IPS DF 19.7 (cell line): ENCODE measurements at regions not wholly inside any gene's neighbourhood (a gene's known extent, or its start where the extent isn't known, plus 50 kb on each side); places are given as distances from the start of the nearest gene placed in this dataset.

Experiments
- DNase-seq: peaks from one replicate; pipeline ENCODE4 v3.0.0-alpha.2; 2013; ENCODE audit warnings: low read depth, low spot score

DNA sequence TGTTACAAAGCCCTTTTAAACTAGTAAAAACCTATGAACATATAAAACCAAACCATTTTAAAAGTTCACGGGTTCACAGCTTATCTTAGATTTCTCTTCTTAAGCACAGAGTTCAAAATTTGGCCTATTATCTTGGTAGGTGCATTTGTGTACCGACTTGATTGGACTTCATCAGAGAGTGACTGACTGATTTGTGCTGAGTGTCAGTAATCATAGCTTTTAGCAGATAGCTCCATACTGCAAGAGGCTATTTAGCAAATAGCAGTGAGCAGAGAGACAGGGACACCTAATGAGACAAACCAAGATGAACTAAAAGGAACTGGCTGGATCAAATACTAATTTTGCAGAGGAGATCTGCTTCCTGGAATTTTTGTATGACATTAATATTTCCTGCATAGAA, 274.5 kb downstream of the PRR16 start:
- DNase-seq, result no peak

DNA sequence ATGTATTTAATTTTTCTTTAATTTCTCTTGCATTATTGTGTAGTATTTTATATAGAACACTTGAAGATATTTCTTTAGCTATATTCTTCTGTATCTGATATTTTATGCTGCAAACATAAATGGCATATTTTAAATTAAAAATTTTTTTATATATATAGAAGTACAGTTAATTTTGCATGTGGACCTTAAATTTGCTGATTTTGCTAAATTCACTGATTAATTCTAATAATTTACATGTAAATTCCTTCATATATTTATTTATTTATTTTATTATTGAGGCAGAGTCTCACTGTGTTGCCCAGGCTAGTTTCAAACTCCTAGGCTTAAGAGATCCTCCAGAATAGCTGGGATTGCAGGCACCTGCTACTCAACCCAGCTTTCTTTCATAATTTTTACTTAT, 276.9 kb downstream of the PRR16 start:
- DNase-seq, result no peak

- no peak for DNase-seq
Observed at GRCh38 chr5:120748474-120748873, 284.4 kb downstream of the PRR16 start.

GRCh38 chr5:120749737-120750136, 285.6 kb downstream of the PRR16 start:
- no peak for DNase-seq

DNA sequence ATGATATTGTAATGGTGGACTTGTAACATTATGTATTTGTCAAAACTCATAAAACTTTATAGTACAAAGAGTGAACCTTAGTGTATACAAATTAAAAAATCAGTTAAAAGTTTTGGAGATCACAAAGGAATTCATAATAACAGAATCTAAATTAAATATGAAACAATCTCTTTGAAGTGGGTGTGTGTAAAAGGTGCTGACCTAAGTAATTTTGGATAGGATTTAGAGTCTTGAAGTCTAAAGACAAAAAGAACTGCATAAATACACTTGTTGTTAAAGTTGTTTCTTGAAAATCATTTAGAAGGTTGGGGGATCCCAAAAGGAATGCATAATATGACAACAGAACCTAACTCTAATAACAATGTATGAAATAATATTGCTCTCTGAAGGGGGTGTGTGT, 295.5 kb downstream of the PRR16 start:
- no peak for DNase-seq

DNA sequence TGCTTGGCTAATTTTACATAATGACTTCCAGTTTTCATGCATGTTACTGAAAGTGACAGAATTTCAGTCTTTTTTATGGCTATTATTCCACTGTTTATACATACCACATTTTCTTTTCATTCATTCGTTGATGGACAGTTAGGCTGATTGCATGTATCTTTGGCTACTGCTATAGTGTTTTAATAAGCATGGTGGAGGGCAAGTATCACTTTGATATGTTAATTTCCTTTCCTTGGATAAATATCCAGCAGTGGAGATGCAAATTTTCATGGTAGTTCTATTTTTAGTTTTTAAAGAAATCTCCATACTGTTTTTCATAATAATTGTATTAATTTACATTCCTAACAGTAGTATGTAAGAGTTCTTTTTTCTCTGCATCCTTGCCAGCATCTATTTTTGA, 297.9 kb downstream of the PRR16 start:
- DNase-seq, result no peak

DNA sequence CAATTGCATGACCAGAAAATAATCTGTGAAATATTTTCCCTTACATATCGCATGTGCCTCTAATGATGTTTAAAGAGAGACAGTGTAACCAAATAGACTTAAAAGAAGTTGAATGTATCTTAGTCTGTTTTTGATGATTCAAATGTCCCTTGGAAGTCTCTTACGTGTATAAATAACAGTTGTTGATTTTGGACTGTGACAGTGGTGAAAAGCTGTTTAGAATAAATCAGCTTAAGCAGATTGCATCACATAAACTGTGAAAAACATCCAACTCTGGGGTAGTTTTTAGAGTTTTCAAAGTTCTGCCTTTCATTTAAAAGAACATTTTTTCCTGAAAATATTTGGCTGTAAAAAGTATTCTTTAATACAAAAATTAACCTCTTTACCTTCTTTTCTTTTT, 301.1 kb downstream of the PRR16 start:
- no peak for DNase-seq

- DNase-seq, result no peak
Observed at GRCh38 chr5:120767178-120767820, 303.2 kb downstream of the PRR16 start.

DNA sequence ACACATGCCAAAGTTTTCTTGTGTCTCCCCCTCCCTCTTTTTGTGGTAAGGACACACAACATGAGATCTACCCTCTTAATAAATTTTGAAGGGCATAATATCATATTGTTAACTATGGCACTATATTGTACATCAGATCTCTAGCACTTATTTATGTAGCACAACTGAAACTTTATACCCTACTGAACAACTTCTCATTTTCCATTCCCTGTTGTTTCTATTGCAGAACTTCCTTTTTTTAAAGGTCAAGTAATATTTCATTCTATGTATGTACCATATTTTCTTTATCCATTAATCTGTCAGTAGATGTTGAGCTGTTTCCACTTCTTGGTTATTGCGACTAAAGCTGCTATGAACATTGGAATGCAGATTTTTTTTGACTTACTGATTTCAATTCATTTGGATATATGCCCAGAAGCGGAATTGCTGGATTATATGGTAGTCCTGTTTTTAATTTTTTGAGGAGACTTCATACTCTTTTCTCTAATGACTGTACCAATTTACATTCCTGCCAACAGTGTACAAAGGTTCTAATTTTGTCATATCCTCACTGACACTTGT, 305.3 kb downstream of the PRR16 start:
- DNase-seq, result no peak

- no peak for DNase-seq
Observed at GRCh38 chr5:120771202-120771601, 307.1 kb downstream of the PRR16 start.

- DNase-seq, result no peak
Observed at GRCh38 chr5:120778491-120779484, 314.7 kb downstream of the PRR16 start.

GRCh38 chr5:120779674-120780073, 315.6 kb downstream of the PRR16 start:
- no peak for DNase-seq

- no peak for DNase-seq
Observed at GRCh38 chr5:120788481-120788880, 324.4 kb downstream of the PRR16 start.

GRCh38 chr5:120789918-120790317, 325.8 kb downstream of the PRR16 start:
- DNase-seq, result no peak

DNA sequence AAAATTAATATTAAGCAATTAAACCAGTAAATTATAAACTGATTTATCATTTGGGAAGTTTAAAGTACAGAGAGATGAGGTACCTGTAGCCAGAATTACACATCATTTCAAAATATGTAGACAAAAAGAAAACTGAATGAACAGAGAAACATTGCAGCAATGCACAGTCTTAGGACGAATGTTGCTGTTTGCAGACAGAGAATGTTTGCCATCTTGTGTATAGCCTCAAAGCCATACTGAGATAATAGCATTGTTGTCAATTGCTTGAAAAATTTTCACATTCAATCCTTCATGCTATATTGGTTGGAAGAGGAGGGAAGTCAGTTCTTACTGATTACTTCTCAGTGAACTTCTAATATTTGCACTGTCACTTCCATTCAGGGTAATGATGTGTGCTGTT, 326.2 kb downstream of the PRR16 start:
- DNase-seq, result no peak

DNA sequence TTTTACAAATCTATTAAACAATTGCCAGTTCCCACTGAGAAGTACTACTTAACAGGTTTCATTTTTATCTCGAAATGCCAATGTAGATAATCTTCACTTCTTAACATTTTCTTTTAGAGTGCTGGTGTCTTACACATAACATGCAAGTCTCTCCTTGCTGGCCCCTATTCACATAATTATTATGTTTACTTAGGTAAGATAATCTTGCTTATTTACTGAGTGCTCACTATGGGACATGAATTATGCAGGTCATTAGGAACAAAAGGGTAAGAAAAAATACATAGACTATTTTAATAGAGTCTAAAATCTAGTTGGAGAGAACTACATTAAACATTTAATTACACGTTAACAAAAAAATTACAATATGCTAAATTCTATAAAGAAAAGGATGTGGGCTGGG, 328.4 kb downstream of the PRR16 start:
- DNase-seq, result no peak

- DNase-seq, result no peak
Observed at GRCh38 chr5:120794121-120794520, 330.0 kb downstream of the PRR16 start.

GRCh38 chr5:120803282-120803681, 339.2 kb downstream of the PRR16 start:
- no peak for DNase-seq

DNA sequence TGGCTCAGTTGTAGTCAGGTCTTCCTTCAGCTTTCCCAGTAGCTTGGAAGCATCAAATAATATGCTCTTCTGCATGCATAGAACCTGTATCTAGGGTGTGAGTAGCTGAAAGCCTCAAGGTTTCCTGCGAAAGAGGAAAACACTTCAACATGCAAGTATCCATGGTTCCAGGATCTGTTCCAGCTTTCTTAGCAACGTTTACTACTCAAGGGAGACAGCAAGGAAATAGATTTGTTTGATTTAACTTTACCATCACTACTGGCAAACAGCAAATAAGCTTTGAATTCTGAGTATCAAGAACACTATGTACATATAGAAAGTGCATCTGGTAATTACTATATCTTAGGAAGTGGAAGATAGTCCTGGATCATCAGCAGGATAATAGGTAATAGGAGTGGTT, 341.0 kb downstream of the PRR16 start:
- no peak for DNase-seq

- no peak for DNase-seq
Observed at GRCh38 chr5:120806202-120806601, 342.1 kb downstream of the PRR16 start.

GRCh38 chr5:120808135-120808534, 344.0 kb downstream of the PRR16 start:
- no peak for DNase-seq

- DNase-seq, result no peak
Observed at GRCh38 chr5:120808606-120809005, 344.5 kb downstream of the PRR16 start.

GRCh38 chr5:120813551-120813950, 349.5 kb downstream of the PRR16 start:
- DNase-seq, result no peak
